Left ventricle myocardium inferior (tissue), 1 donor: ENCODE measurements at regions not wholly inside any gene's neighbourhood (a gene's known extent, or its start where the extent isn't known, plus 50 kb on each side); places are given as distances from the start of the nearest gene placed in this dataset.

Source experiments
- DNase-seq: peaks from one replicate; pipeline ENCODE4 v3.0.0-alpha.2; 2020
- H3K27ac ChIP-seq: fragments of 200-600 bp; replicated peaks from 2 replicates; pipeline ENCODE4 v1.8.0; 2021
- H3K27me3 ChIP-seq: fragments of 200-600 bp; 2 replicates; pipeline ENCODE4 v1.8.0; 2021; ENCODE audit warnings: low read depth
- H3K36me3 ChIP-seq: fragments of 200-600 bp; 2 replicates; pipeline ENCODE4 v1.8.0; 2021
- H3K4me1 ChIP-seq: fragments of 200-600 bp; 2 replicates; pipeline ENCODE4 v1.8.0; 2021
- H3K4me3 ChIP-seq: fragments of 200-600 bp; 2 replicates; pipeline ENCODE4 v1.8.0; 2021; ENCODE audit warnings: mild to moderate bottlenecking, moderate library complexity
- H3K9me3 ChIP-seq: fragments of 200-600 bp; replicated peaks from 2 replicates; pipeline ENCODE4 v1.8.0; 2021
- intact Hi-C: fragments of 100-400 bp; cut with micrococcal nuclease; formaldehyde crosslinking; loops from one replicate; pipeline ENCODE4 v1.11.0; 2022
- TF ChIP-seq, protein P1 (sequence below): fragments of 200-600 bp; IDR thresholded peaks from 2 replicates; pipeline ENCODE4 v1.8.0; 2021; ENCODE audit warnings: antibody characterized with exemption, mild to moderate bottlenecking, borderline replicate concordance
- donor health status: DM: no; HTN: yes; CAD: no; lungs with severe emphysema.

DNA sequence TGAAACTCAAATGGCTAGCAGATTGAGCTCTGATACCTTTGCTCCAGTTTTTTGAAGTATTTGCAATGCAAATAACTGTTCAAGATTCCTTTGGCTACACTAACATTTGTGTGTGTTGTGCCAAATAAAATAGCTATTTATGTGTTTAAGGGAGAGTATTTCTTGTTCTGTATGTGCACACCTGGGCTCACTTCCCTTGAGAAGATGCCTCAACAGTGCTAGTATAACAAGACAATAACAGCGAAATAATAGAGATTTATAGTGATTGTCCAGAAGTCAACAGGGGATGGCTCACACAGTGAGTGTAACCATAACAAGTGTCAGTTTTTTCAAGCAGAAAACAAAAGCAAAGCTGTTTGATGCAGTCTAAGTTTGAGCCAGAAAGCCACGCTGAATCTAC is 460.5 kb downstream of the CENPC start:
- Histone ChIP-seq H3K36me3 (no peaks in the 10 kb centered on the region), H3K27ac (no peak overlapping the region), H3K4me3 (no peak overlapping the region), H3K4me1 (no peaks in the 10 kb centered on the region), H3K9me3 (no peaks in the 10 kb centered on the region), H3K27me3 (no peaks in the 10 kb centered on the region)
- intact Hi-C loops = no loop called here
- no peak for DNase-seq
- TF ChIP-seq, protein P1, sequence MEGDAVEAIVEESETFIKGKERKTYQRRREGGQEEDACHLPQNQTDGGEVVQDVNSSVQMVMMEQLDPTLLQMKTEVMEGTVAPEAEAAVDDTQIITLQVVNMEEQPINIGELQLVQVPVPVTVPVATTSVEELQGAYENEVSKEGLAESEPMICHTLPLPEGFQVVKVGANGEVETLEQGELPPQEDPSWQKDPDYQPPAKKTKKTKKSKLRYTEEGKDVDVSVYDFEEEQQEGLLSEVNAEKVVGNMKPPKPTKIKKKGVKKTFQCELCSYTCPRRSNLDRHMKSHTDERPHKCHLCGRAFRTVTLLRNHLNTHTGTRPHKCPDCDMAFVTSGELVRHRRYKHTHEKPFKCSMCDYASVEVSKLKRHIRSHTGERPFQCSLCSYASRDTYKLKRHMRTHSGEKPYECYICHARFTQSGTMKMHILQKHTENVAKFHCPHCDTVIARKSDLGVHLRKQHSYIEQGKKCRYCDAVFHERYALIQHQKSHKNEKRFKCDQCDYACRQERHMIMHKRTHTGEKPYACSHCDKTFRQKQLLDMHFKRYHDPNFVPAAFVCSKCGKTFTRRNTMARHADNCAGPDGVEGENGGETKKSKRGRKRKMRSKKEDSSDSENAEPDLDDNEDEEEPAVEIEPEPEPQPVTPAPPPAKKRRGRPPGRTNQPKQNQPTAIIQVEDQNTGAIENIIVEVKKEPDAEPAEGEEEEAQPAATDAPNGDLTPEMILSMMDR = no peak

DNA sequence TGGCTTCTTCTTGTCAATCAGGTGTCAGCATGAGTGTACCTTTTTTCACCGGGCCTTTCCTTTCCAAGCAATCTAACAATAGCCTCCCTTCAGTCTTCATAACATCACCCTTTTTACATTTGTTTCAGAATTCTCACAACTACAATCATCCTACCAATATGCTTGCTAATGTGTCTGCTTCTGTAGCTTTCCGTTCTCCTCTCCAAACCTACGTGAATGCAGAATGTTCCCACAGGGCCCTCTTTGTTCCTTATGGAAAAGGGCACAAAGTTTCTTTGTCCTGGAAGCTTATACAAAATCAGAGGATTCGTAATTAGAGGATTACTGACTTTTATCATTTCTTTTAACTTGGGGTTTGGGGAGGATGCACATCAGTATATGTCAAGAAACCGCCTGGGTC is 461.8 kb downstream of the CENPC start:
- no peaks in the 10 kb centered on the region for H3K36me3 ChIP-seq
- H3K27ac ChIP-seq = no peak overlapping the region
- no peak for DNase-seq
- intact Hi-C loops = no loop called here
- no peaks in the 10 kb centered on the region for H3K27me3 ChIP-seq
- TF ChIP-seq, protein P1 = no peak
- H3K4me3 ChIP-seq = no peak overlapping the region
- no peaks in the 10 kb centered on the region for H3K4me1 ChIP-seq
- H3K9me3 ChIP-seq = no peaks in the 10 kb centered on the region

GRCh38 chr4:67082746-67083145 is 462.6 kb downstream of the CENPC start:
- no peak overlapping the region for H3K27ac ChIP-seq
- TF ChIP-seq, protein P1 = no peak
- no peaks in the 10 kb centered on the region for H3K9me3 ChIP-seq
- intact Hi-C loops = no loop called here
- H3K27me3 ChIP-seq = no peaks in the 10 kb centered on the region
- no peak for DNase-seq
- H3K36me3 ChIP-seq = no peaks in the 10 kb centered on the region
- H3K4me3 ChIP-seq = no peak overlapping the region
- H3K4me1 ChIP-seq = no peaks in the 10 kb centered on the region

DNA sequence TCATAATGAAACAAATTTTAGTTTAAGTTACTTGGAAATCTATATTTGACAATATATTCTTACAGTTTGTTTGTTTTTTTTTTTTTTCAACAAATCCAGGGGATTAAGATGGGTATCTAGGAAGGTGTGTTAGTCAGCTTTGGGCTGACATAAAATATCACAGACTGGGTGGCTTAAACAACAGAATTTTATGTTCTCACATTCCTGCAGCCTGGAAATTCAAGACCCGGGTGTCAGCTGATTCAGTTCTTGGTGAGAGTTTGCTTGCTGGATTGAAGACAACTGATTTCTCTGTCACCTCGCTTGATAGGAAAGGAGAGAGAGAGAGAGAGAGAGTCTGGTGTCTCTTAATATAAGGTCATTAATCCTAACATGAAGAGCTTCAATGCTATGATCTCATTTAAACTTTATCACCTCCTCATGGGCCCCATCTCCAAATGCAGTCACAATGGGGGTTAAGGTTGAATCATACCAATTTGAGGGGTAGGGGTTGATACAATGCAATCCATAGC is 465.2 kb downstream of the CENPC start:
- no peak overlapping the region for H3K27ac ChIP-seq
- intact Hi-C loops = no loop called here
- no peaks in the 10 kb centered on the region for H3K9me3 ChIP-seq
- DNase-seq = no peak
- H3K4me3 ChIP-seq = no peak overlapping the region
- H3K27me3 ChIP-seq = no peaks in the 10 kb centered on the region
- H3K4me1 ChIP-seq = no peaks in the 10 kb centered on the region
- no peaks in the 10 kb centered on the region for H3K36me3 ChIP-seq
- TF ChIP-seq, protein P1 = no peak

DNA sequence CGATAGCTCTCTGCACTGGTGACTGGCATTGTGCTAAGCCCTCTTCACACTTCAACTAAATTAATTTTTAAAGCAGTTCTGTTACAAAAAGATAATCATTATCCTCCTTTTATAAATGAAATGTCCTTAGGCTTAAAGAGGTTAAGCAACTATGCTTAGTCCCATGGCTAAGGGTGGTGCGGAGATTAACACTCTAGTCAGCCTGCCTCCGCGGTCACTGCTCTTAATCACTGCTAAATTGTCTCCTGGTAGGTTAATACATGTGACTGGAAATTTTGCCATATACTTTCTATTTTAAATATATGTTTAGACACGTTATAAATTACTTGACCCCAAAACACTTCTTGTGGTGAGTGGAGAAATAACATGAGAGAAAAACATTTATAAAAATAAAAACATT is 473.7 kb downstream of the CENPC start:
- no peak for DNase-seq
- TF ChIP-seq, protein P1 = no peak
- Histone ChIP-seq H3K4me3 (no peak overlapping the region), H3K9me3 (peaks cover 18% of the 10 kb centered on the region), H3K36me3 (no peaks in the 10 kb centered on the region), H3K27ac (no peak overlapping the region), H3K27me3 (no peaks in the 10 kb centered on the region), H3K4me1 (no peaks in the 10 kb centered on the region)
- intact Hi-C loops = no loop called here

GRCh38 chr4:67055319-67055718 is 490.0 kb downstream of the CENPC start:
- Histone ChIP-seq H3K27ac (no peak overlapping the region), H3K4me3 (no peak overlapping the region), H3K36me3 (no peaks in the 10 kb centered on the region), H3K4me1 (no peaks in the 10 kb centered on the region), H3K27me3 (no peaks in the 10 kb centered on the region), H3K9me3 (no peaks in the 10 kb centered on the region)
- DNase-seq = no peak
- intact Hi-C loops = no loop called here
- TF ChIP-seq, protein P1 = no peak
